HPDE6-E6E7 (cell line): ENCODE measurements at regions not wholly inside any gene's neighbourhood (a gene's known extent, or its start where the extent isn't known, plus 50 kb on each side); places are given as distances from the start of the nearest gene placed in this dataset.

ENCODE experiments used
- DNase-seq: peaks from one replicate; pipeline ENCODE4 v3.0.0; 2011; ENCODE audit warnings: missing footprints; ENCODE audit errors: extremely low spot score

DNA sequence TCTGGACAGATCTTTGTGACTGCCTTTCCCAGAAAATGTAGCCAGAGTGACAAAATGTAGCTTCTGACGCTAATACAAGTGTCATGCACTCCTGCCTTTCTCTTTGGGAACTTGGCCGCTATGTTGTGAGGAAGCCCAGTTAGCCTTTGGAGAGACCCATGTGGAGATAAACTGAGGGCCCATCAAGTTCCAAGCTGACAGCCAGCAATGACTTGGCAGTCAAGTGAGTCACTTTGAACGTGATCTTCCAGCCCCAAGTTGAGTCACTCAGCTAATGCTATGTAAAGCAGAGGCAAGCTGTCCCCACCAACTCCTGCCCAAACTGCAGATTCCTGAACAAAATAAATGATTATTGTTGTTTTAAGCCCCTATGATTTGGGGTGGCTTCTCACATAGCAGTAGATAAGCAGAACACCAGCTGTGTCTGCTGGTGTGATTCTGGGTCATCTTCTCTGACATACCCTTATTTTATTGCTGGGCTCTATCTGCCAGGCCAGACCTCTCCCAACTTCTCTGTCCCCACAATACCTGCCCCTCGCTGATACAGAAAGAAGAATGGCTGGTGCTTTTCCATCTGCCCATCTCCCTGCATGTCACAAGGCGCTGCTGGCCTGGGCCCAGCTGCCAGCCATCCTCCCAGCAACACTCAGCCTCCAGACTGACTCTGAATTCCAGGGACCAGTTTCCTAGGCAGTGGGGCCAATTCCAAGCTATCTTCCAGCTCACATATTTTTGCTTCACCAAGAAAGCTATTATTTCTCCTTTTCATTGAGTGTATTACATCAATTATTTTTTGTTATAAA is 274.8 kb downstream of the LRFN2 start:
- no peak for DNase-seq

GRCh38 chr6:40308533-40309306 is 278.4 kb downstream of the LRFN2 start:
- peak; percentile 43 for DNase-seq

GRCh38 chr6:40307712-40308111 is 279.5 kb downstream of the LRFN2 start:
- DNase-seq, result no peak

- no peak for DNase-seq
Observed at GRCh38 chr6:40302856-40303454, 284.2 kb downstream of the LRFN2 start.

GRCh38 chr6:40299681-40300080 is 287.5 kb downstream of the LRFN2 start:
- DNase-seq, result no peak

DNA sequence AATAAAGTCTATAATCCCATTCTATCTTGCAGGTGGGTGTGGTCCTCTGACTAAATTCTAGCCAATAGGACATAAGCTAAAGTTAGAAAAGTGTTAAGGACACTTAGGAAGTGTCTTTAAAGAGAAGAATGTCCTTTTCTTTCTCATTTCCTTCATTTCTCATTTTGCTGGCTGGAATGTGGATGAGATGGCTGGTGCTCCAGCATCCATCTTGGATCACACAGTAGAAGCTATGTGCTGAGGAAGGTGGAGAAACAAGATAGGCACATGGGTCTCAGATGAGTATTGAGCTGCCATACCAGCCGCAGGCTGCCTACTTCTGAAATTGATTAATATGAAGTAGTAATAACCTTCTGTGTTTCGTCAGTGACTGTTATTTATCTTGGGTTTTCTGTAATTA is 289.0 kb downstream of the LRFN2 start:
- DNase-seq, result no peak

DNA sequence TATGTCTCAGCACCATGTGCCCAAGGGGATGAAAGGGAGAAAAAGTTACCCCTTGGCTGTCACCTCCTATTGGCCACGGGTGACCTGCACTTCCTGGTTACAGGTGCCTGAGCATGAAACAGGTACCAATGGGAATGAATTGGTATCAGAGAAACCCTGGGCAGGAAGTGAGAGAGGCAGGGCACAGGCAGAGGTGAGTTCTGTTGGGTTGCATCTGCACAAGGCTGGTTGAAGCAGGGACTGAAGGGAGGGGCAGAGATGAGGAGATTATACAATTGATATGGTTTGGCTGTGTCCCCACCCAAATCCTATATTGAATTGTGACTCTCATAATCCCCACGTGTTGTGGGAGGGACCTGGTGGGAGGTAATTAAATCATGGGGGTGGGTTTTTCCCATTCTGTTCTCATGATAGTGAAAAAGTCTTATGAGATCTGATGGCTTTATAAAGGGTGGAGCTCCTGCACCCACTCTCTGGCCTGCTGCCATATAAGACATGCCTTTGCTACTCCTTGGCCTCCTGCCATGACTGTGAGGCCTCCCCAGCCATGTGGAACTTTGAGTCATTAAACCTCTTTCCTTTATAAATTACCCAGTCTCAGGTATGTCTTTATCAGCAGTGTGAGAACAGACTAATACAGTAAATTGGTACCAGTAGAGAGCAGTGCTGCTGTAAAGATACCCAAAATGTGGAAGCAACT is 291.8 kb downstream of the LRFN2 start:
- DNase-seq, result no peak

DNA sequence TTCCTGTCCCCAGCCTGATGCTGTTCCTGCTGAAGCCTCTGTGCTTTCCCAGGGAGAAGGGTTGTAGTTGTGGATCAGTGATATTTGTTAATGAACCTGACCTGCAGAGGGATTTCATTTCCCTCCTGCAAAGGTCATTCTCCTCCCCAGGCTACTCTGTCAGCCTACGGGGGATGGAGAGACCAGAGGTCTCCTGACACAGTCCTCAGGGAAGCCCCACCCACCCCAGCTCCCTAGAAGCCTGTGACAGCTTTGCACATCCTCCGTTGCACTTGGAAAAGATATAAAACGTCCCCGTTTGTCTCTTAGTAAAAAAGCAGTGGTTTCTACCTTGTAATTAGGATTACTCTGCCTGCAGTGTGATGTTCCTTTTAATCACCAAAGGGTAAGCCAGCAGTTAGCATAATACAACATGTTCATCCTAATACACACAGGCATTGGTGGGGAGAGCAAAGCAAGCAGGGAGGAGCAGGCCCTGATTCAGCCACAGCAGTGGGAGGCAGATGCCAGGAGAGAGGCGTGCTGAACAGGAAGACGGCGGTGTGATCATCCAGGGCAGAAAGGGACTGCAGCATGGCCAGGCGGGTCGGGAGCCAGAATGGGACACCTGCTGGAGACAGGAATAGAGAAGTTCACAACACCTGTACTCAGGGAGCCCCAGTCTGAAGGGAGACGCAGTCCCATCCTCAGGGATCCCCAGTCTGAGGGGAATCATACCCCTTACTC is 293.5 kb downstream of the LRFN2 start:
- DNase-seq, result no peak

DNA sequence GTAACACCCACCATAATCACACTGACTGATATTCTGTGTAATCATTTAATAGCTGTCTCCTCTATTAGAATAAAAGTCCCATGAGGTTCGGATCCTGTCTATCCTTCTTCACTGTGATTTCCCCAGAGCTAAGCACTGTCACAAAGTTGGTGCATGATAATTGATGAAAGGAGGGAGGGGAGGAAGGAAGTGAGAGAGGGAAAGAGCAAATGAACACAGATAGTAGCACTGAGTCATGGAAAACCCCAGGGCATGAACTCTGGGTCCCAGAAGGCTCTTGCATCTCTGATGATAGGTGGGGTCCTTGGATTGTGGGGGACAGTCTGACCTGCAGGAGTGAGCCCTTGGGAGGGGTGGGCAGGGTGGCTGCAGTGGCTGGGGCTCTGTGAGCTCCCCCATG is 294.1 kb downstream of the LRFN2 start:
- DNase-seq, result no peak

- no peak for DNase-seq
Observed at GRCh38 chr6:40290816-40291215, 296.3 kb downstream of the LRFN2 start.

- no peak for DNase-seq
Observed at GRCh38 chr6:40288919-40289318, 298.2 kb downstream of the LRFN2 start.

GRCh38 chr6:40287296-40287850 is 299.8 kb downstream of the LRFN2 start:
- DNase-seq, result no peak

DNA sequence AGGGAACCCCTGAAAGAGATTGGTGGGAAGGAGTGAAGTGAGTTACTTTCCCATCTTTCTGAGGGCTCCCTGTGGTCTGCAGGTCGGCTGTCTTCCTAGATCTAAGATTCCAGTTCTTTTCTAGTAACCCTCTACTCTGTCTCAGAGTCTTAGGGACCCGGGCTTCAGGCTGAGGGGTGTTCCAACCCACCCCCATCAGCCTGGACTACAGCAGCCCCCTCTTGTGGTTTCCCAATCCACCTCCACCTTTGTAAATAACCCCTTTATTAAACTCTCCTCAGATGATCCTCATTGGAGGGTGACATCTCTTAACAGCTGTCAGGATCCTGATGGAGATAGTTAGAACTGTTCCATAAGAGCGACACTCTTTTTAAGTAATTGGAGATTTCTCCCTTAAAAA is 300.4 kb downstream of the LRFN2 start:
- DNase-seq, result no peak

DNA sequence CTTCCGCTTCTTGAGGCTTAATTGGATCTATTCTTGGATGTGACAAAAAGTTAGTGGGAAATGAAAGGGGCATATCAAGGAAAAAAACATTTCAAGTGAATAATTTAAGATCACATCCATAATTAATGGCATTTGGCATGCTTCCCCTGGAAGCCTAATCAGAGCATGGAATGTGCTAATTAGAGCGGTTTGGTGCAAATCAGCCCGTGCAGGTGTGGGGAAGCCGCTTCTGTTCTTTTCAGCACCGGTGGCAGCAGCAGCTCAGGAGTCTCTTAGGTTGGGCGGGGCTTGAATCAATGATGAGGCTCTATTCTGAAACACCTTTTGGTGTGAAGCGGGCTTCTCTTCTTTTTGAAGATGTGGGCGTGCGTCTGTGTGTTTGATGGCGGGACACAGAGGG is 301.2 kb downstream of the LRFN2 start:
- no peak for DNase-seq

GRCh38 chr6:40285535-40285934 is 301.6 kb downstream of the LRFN2 start:
- no peak for DNase-seq

- no peak for DNase-seq
Observed at GRCh38 chr6:40282986-40283385, 304.2 kb downstream of the LRFN2 start.

DNA sequence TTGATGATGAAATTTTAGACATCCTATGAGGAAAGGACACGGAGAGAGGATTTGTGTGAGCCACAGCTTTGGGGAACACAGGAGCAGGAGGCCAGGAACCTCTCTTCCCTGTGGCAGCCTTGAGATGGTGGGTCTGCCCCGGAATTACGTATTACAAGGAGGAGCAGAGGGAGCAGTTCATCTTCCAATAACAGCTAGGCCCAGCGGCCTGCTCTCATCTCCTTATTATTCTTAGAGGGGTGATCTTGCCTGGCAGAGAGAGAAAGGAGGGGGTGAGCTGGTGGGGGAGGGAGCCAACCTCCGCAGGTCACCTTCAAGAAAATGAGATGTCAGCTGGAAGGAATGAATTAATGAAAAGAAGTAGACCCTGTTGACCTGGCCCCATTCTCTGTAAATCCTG is 305.8 kb downstream of the LRFN2 start:
- DNase-seq, result no peak

- no peak for DNase-seq
Observed at GRCh38 chr6:40280231-40280630, 306.9 kb downstream of the LRFN2 start.

DNA sequence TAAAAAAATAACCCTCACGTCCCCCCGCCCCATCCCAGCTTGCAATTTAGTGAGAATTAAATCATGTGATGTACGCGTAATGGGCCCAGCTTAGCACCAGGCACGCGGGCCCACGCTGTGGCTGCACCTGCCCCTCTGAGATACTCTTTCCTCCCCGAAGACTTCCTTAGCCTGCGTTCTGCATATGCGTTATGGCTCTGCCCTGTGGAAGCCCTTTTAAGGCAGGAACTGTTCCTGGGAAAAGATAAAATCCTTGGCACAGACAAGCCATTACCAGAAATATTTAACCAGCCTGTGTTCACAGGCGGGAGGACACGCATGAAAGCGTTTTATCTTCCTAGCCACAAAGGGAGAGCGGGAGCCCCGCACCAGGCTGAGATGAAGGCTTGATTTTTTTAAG is 311.0 kb downstream of the LRFN2 start:
- DNase-seq, result no peak

- no peak for DNase-seq
Observed at GRCh38 chr6:40274058-40274457, 313.1 kb downstream of the LRFN2 start.

GRCh38 chr6:40268614-40269013 is 318.6 kb downstream of the LRFN2 start:
- DNase-seq, result no peak
